Stimulated activated naive CD8-positive, alpha-beta T cell treated with anti-CD3 and anti-CD28 coated beads, Interleukin-15, amount 100 ng/mL, for 72 hours (primary cell): ENCODE measurements at regions not wholly inside any gene's neighbourhood (a gene's known extent, or its start where the extent isn't known, plus 50 kb on each side); places are given as distances from the start of the nearest gene placed in this dataset.

Experiments
- ATAC-seq: fragments of 150-1000 bp; cut with Tn5 transposase; 2 replicates; pipeline ENCODE4 v1.10.0; 2021; ENCODE audit warnings: mild to moderate bottlenecking, moderate library complexity
- DNase-seq, 2 donors: peaks; one replicate each; pipeline ENCODE4 v3.0.0; 2021 to 2022
- H3K27ac Mint-ChIP-seq, 2 donors: one replicate each; pipeline ENCODE4 v1.8.0; 2022; ENCODE audit warnings: mild to moderate bottlenecking in 2 of 2, mixed read lengths in 2 of 2, moderate library complexity in 2 of 2
- H3K27me3 Mint-ChIP-seq: one replicate; pipeline ENCODE4 v1.8.0; 2022; ENCODE audit warnings: mixed read lengths
- H3K4me1 Mint-ChIP-seq: one replicate; pipeline ENCODE4 v1.8.0; 2022; ENCODE audit warnings: mild to moderate bottlenecking, mixed read lengths
- H3K4me3 Mint-ChIP-seq, 2 donors: one replicate each; pipeline ENCODE4 v1.8.0; 2022; ENCODE audit warnings: mild to moderate bottlenecking in 2 of 2, mixed read lengths in 2 of 2, moderate library complexity in 1 of 2
- H3K9me3 Mint-ChIP-seq, 2 donors: one replicate each; pipeline ENCODE4 v1.8.0; 2022; ENCODE audit warnings: mixed read lengths in 2 of 2

- no peak overlapping the region for H3K4me3 Mint-ChIP-seq
- no peaks in the 10 kb centered on the region for H3K9me3 Mint-ChIP-seq
- H3K27ac Mint-ChIP-seq, result no peak overlapping the region
- ATAC-seq, result no peak
- no peaks in the 10 kb centered on the region for H3K4me1 Mint-ChIP-seq
- no peak for DNase-seq
- peaks cover 8% of the 10 kb centered on the region for H3K27me3 Mint-ChIP-seq
Measured at GRCh38 chr3:71916747-71917369, 131.9 kb upstream of the PROK2 start.

GRCh38 chr3:71912839-71913495 is 128.0 kb upstream of the PROK2 start:
- DNase-seq (no peak), ATAC-seq (no peak)
- H3K4me3 Mint-ChIP-seq, result no peak overlapping the region
- no peak overlapping the region for H3K27ac Mint-ChIP-seq
- H3K9me3 Mint-ChIP-seq, result no peaks in the 10 kb centered on the region
- H3K27me3 Mint-ChIP-seq, result peaks cover 7% of the 10 kb centered on the region
- H3K4me1 Mint-ChIP-seq, result no peaks in the 10 kb centered on the region

DNA sequence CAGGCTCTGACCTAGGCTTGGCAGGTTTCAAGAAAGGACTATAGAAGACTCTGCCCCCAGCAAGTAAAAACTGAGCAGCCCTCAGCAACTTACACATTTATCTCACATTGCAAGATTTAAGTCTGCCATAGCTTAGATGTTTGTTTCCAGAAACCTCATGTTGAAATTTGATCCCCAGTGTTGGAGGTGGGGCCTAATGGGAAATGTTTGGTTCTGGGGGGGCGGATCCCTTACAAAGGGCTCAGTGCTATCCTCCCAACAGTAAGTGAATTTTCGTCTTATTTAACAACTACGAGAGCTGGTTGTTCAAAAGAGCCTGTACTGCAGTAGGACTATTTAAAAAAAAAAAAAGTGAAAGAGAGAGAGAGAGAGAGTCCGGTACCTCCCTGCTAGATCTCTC is 125.2 kb upstream of the PROK2 start:
- Mint-ChIP-seq H3K9me3 (no peaks in the 10 kb centered on the region), H3K4me1 (no peaks in the 10 kb centered on the region), H3K4me3 (no peak overlapping the region), H3K27me3 (peaks cover 21% of the 10 kb centered on the region), H3K27ac (no peak overlapping the region)
- ATAC-seq (no peak), DNase-seq (no peak)

DNA sequence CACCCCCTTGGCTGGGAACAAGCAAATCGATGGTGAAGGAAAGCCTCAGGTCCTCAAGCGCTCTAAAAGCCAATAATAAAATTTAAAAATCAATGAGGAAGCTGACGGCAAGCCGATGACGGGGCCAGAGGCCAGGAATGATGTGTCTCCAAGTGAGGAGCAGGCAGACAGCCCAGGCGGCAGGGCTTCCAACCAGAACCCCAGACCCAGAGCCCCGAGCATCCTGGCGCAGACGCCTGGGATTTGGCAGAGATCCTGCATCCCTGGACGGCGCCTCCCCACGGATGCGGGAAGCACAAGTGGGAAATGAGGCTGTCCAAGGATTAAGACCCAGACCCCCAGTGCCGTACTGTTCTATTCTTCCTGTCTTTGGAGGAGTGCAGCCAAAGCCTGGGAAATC is 123.0 kb upstream of the PROK2 start:
- DNase-seq (no peak), ATAC-seq (no peak)
- H3K4me1 Mint-ChIP-seq, result no peaks in the 10 kb centered on the region
- H3K27ac Mint-ChIP-seq, result no peak overlapping the region
- peaks cover 21% of the 10 kb centered on the region for H3K27me3 Mint-ChIP-seq
- H3K9me3 Mint-ChIP-seq, result no peaks in the 10 kb centered on the region
- H3K4me3 Mint-ChIP-seq, result no peak overlapping the region

GRCh38 chr3:71906976-71907375 is 122.0 kb upstream of the PROK2 start:
- DNase-seq (no peak), ATAC-seq (no peak)
- Mint-ChIP-seq H3K27ac (no peak overlapping the region), H3K27me3 (peaks cover 21% of the 10 kb centered on the region), H3K4me1 (no peaks in the 10 kb centered on the region), H3K4me3 (no peak overlapping the region), H3K9me3 (no peaks in the 10 kb centered on the region)

- DNase-seq (no peak), ATAC-seq (no peak)
- Mint-ChIP-seq H3K4me1 (no peaks in the 10 kb centered on the region), H3K27me3 (peaks cover 28% of the 10 kb centered on the region), H3K4me3 (no peak overlapping the region), H3K9me3 (no peaks in the 10 kb centered on the region), H3K27ac (no peak overlapping the region)
Measured at GRCh38 chr3:71905426-71905825, 120.5 kb upstream of the PROK2 start.

DNA sequence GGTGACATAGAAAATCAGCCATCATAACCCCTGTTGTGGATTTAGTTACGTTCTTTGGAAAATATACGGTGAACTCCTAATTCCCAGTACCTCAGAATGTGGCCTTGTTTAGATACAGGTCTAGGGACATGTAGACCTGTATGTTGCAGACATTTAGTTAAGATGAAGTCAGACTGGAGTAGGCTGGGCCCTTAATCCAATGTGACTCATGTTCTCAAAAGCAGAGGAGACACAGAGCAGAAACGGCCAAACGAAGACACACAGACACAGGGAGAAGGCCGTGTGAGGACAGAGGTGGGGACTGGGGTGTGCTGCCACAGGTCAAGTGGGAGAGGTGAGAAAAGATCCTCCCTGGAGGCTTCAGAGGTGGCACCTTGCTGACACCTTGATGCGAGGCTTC is 119.0 kb upstream of the PROK2 start:
- no peak overlapping the region for H3K27ac Mint-ChIP-seq
- DNase-seq (no peak), ATAC-seq (no peak)
- no peaks in the 10 kb centered on the region for H3K9me3 Mint-ChIP-seq
- H3K27me3 Mint-ChIP-seq, result peaks cover 28% of the 10 kb centered on the region
- no peak overlapping the region for H3K4me3 Mint-ChIP-seq
- no peaks in the 10 kb centered on the region for H3K4me1 Mint-ChIP-seq

GRCh38 chr3:71903112-71903495 is 118.2 kb upstream of the PROK2 start:
- no peak for DNase-seq
- no peak overlapping the region for H3K4me3 Mint-ChIP-seq
- peaks cover 29% of the 10 kb centered on the region for H3K27me3 Mint-ChIP-seq
- H3K4me1 Mint-ChIP-seq, result no peaks in the 10 kb centered on the region
- ATAC-seq, result no peak
- no peaks in the 10 kb centered on the region for H3K9me3 Mint-ChIP-seq
- no peak overlapping the region for H3K27ac Mint-ChIP-seq

DNA sequence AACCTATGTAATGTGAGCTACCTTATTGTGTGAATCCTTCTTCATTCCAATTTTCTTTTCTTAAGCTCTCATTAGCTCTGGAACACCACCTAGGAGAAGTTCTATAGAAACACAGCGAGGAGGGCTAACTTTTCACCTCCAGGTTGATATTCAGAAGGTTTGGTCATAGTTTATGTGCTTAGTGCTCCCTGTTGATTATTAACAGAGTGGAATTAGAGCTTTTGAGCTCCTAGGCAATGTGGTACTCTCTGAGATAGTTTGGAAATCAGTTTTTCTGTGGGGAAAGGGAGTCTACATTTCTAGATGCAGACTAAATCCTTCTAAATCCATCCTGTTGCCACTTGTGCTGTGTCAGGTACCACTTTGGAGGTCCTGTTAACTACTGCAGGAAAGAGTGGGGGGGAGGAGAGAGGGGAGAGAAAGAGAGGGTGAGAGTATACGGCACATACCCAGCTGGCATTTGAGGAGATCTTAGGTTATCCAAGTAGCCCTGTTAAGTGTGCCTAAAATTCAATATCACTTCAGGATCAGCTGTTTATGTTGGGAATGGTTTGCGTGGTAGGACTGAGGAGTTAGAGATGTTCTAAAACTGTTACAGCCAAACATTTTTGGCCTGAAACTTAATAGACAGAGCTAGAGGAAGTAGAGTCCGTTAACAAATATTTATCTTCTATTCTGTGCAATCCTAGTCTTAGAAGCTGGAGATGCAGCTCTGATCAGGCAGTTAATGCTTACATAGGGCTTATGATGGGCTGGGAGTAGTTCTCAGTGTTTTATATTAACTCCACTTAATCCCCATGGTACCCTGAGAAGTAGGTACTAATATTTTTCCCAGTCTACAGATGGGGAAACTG is 117.5 kb upstream of the PROK2 start:
- no peaks in the 10 kb centered on the region for H3K9me3 Mint-ChIP-seq
- H3K27ac Mint-ChIP-seq, result no peak overlapping the region
- DNase-seq (no peak), ATAC-seq (no peak)
- peaks cover 32% of the 10 kb centered on the region for H3K27me3 Mint-ChIP-seq
- no peaks in the 10 kb centered on the region for H3K4me1 Mint-ChIP-seq
- H3K4me3 Mint-ChIP-seq, result no peak overlapping the region

DNA sequence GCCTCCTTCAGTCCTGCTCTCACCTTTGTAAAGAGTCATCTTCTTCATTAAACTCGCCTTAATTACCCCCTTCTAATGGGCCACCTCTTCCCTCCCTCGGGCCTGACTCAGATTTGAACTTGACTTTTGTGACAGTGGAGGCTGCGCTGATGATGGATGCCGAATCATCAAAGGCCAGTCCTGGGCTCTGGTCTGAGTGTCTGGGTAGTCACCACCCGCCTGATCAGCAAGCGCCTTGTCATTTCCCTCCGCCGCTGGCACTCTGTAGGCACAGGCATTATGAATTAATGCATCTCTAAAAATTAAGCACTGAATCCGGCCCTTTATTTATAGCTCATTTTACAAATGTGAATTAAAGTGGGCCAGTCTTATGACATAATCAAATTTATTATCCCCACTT is 116.7 kb upstream of the PROK2 start:
- no peak overlapping the region for H3K27ac Mint-ChIP-seq
- H3K9me3 Mint-ChIP-seq, result no peaks in the 10 kb centered on the region
- H3K4me3 Mint-ChIP-seq, result no peak overlapping the region
- no peaks in the 10 kb centered on the region for H3K4me1 Mint-ChIP-seq
- ATAC-seq (no peak), DNase-seq (no peak)
- peaks cover 30% of the 10 kb centered on the region for H3K27me3 Mint-ChIP-seq

GRCh38 chr3:71900057-71900456 is 115.1 kb upstream of the PROK2 start:
- no peaks in the 10 kb centered on the region for H3K4me1 Mint-ChIP-seq
- ATAC-seq, result no peak
- no peaks in the 10 kb centered on the region for H3K9me3 Mint-ChIP-seq
- no peak overlapping the region for H3K27ac Mint-ChIP-seq
- DNase-seq, result no peak
- H3K4me3 Mint-ChIP-seq, result no peak overlapping the region
- H3K27me3 Mint-ChIP-seq, result peaks cover 31% of the 10 kb centered on the region

GRCh38 chr3:71896751-71897150 is 111.8 kb upstream of the PROK2 start:
- peaks cover 29% of the 10 kb centered on the region for H3K27me3 Mint-ChIP-seq
- no peak overlapping the region for H3K4me3 Mint-ChIP-seq
- ATAC-seq, result no peak
- H3K9me3 Mint-ChIP-seq, result no peaks in the 10 kb centered on the region
- H3K4me1 Mint-ChIP-seq, result no peaks in the 10 kb centered on the region
- no peak for DNase-seq
- no peak overlapping the region for H3K27ac Mint-ChIP-seq

DNA sequence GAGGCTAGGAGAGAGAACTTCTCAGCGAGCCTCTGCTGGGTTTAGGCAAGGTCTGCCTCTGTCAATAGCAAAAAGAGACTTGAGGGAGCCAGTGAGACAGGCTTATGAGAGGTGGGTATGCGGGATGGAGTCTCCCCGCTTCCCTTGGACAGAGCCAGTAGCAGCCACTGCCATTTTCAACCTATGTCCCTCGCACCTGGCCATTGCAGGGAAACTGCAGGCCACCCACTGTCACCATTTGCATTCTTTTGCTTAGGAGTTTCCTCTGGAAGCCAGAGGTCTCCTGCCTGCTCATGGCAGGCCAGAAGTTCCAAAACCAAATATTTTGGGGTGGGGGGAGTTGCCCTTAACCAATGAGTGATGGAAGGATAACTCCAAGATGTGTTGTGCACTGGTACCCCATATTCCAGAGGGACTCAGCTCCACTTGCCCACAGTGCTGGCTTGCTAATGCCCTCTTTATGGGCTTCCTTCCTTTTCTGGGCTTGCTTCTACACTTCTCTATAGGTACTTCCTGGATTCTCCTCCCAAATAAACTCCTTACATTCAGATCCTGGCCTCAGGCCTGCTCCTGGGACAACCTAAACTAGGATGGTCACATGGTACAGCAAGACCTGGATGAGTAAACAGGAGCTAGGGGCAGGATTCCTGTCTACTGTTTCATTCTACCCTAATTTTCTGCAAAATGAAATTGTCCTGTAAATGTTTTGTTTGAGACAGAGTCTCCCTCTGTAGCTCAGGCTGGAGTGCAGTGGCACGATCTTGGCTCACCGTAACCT is 108.9 kb upstream of the PROK2 start:
- Mint-ChIP-seq H3K4me1 (no peaks in the 10 kb centered on the region), H3K9me3 (no peaks in the 10 kb centered on the region), H3K27ac (peak overlapping the region in 1 of 2 donors; percentile 74), H3K4me3 (no peak overlapping the region), H3K27me3 (peaks cover 28% of the 10 kb centered on the region)
- no peak for ATAC-seq
- DNase-seq, result no peak

DNA sequence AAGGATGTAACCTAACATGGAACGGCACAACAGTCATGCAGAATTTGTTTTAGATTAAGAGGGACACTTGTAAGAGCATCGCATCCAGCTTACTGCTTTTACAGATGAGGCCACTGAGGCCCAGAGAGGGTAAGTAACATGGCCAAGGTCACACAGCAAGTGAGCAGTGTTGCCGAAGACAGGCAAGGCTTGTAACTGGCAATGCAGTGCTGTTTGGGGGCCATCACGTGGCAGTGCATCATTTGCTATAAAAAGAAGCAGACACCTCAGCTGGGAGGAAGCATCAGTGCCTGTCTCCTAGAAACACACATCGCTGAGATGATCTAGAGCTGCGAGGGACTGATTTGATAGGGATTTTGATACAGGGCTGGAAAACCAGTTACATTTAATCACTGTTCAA is 108.2 kb upstream of the PROK2 start:
- H3K27ac Mint-ChIP-seq, result peak overlapping the region in 1 of 2 donors; percentile 49
- peaks cover 29% of the 10 kb centered on the region for H3K27me3 Mint-ChIP-seq
- no peaks in the 10 kb centered on the region for H3K9me3 Mint-ChIP-seq
- no peak overlapping the region for H3K4me3 Mint-ChIP-seq
- ATAC-seq (no peak), DNase-seq (no peak)
- no peaks in the 10 kb centered on the region for H3K4me1 Mint-ChIP-seq

DNA sequence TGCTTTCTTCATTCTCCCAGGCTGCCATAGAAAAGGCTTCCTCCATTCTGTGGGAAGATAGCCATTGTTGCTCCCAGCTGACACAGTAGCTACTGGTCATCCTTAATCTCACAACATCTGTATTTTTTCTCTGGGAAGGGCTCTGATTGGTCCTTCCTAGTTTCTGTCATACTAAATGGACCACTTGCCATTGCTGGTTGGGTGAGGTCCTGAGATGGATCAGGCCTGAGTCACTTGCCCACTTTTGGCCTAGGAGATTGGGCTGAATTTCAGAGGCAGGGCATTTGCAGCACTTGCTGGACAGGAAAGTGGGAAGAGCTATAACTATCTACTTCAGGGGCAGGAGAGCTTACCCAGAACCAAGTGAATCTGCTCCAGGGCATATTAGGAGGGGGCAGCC is 106.5 kb upstream of the PROK2 start:
- no peak overlapping the region for H3K4me3 Mint-ChIP-seq
- peaks cover 27% of the 10 kb centered on the region for H3K27me3 Mint-ChIP-seq
- no peaks in the 10 kb centered on the region for H3K4me1 Mint-ChIP-seq
- H3K27ac Mint-ChIP-seq, result no peak overlapping the region
- DNase-seq (no peak), ATAC-seq (no peak)
- H3K9me3 Mint-ChIP-seq, result no peaks in the 10 kb centered on the region
